Suppressor macrophage treated with lipopolysaccharide for 4 hours (primary cell): ENCODE measurements at regions not wholly inside any gene's neighbourhood (a gene's known extent, or its start where the extent isn't known, plus 50 kb on each side); places are given as distances from the start of the nearest gene placed in this dataset.

ENCODE experiments used
- DNase-seq: peaks from one replicate; pipeline ENCODE4 v3.0.0-alpha.2; 2020

- DNase-seq = no peak
Observed at GRCh38 chr10:128318913-128319312, 192.7 kb upstream of the MKI67 start.

- no peak for DNase-seq
Observed at GRCh38 chr10:128322106-128322505, 195.9 kb upstream of the MKI67 start.

GRCh38 chr10:128322950-128323349, 196.7 kb upstream of the MKI67 start:
- no peak for DNase-seq

- DNase-seq = no peak
Observed at GRCh38 chr10:128324058-128324827, 198.0 kb upstream of the MKI67 start.

- no peak for DNase-seq
Observed at GRCh38 chr10:128325788-128326187, 199.6 kb upstream of the MKI67 start.

- no peak for DNase-seq
Observed at GRCh38 chr10:128326251-128326650, 200.0 kb upstream of the MKI67 start.

- no peak for DNase-seq
Observed at GRCh38 chr10:128326851-128327250, 200.6 kb upstream of the MKI67 start.

GRCh38 chr10:128336401-128336800, 210.2 kb upstream of the MKI67 start:
- DNase-seq = no peak

- no peak for DNase-seq
Observed at GRCh38 chr10:128337860-128338378, 211.7 kb upstream of the MKI67 start.

- no peak for DNase-seq
Observed at GRCh38 chr10:128338951-128339350, 212.7 kb upstream of the MKI67 start.

- DNase-seq = no peak
Observed at GRCh38 chr10:128339753-128340152, 213.5 kb upstream of the MKI67 start.

GRCh38 chr10:128345353-128345752, 219.1 kb upstream of the MKI67 start:
- DNase-seq = no peak

- no peak for DNase-seq
Observed at GRCh38 chr10:128360783-128361182, 234.6 kb upstream of the MKI67 start.

GRCh38 chr10:128361487-128361886, 235.3 kb upstream of the MKI67 start:
- no peak for DNase-seq

- DNase-seq = no peak
Observed at GRCh38 chr10:128362514-128362913, 236.3 kb upstream of the MKI67 start.

- no peak for DNase-seq
Observed at GRCh38 chr10:128364631-128365030, 238.4 kb upstream of the MKI67 start.

GRCh38 chr10:128365156-128365725, 239.0 kb upstream of the MKI67 start:
- no peak for DNase-seq

- DNase-seq = no peak
Observed at GRCh38 chr10:128367807-128368206, 241.6 kb upstream of the MKI67 start.

GRCh38 chr10:128369101-128369650, 243.0 kb upstream of the MKI67 start:
- no peak for DNase-seq

- DNase-seq = no peak
Observed at GRCh38 chr10:128373071-128373749, 247.0 kb upstream of the MKI67 start.

- no peak for DNase-seq
Observed at GRCh38 chr10:128373831-128374230, 247.6 kb upstream of the MKI67 start.

- DNase-seq = no peak
Observed at GRCh38 chr10:128375171-128375570, 248.9 kb upstream of the MKI67 start.

GRCh38 chr10:128377364-128377987, 251.3 kb upstream of the MKI67 start:
- no peak for DNase-seq
